Amniotic stem cell (primary cell): ENCODE measurements at regions not wholly inside any gene's neighbourhood (a gene's known extent, or its start where the extent isn't known, plus 50 kb on each side); places are given as distances from the start of the nearest gene placed in this dataset.

Experiments
- DNase-seq: peaks from one replicate; lab custom pipeline; 2025; lab: John Stamatoyannopoulos, UW

- no peak for DNase-seq
Measured at GRCh38 chr13:76440568-76440967, 445.6 kb downstream of the KCTD12 start.

GRCh38 chr13:76439546-76439945, 446.7 kb downstream of the KCTD12 start:
- no peak for DNase-seq

- DNase-seq: no peak
Measured at GRCh38 chr13:76438050-76438449, 448.2 kb downstream of the KCTD12 start.

GRCh38 chr13:76425935-76426334, 460.3 kb downstream of the KCTD12 start:
- DNase-seq: peak; percentile 33

- no peak for DNase-seq
Measured at GRCh38 chr13:76421011-76421410, 465.2 kb downstream of the KCTD12 start.

GRCh38 chr13:76418404-76418803, 467.8 kb downstream of the KCTD12 start:
- DNase-seq: no peak

- no peak for DNase-seq
Measured at GRCh38 chr13:76414320-76414719, 471.9 kb downstream of the KCTD12 start.

GRCh38 chr13:76406243-76406642, 480.0 kb downstream of the KCTD12 start:
- no peak for DNase-seq

- no peak for DNase-seq
Measured at GRCh38 chr13:76398425-76398824, 487.8 kb downstream of the KCTD12 start.

- no peak for DNase-seq
Measured at GRCh38 chr13:76397413-76397812, 488.8 kb downstream of the KCTD12 start.

- no peak for DNase-seq
Measured at GRCh38 chr13:76389321-76389720, 496.9 kb downstream of the KCTD12 start.

GRCh38 chr13:76387566-76387965, 498.6 kb downstream of the KCTD12 start:
- DNase-seq: no peak

- DNase-seq: no peak
Measured at GRCh38 chr13:76386321-76386720, 499.9 kb downstream of the KCTD12 start.

- no peak for DNase-seq
Measured at GRCh38 chr13:76385586-76385985, 500.6 kb downstream of the KCTD12 start.

- peak; percentile 58 for DNase-seq
Measured at GRCh38 chr13:76383676-76384461, 502.3 kb downstream of the KCTD12 start.

- no peak for DNase-seq
Measured at GRCh38 chr13:76380446-76381065, 505.6 kb downstream of the KCTD12 start.

GRCh38 chr13:76379341-76380105, 506.7 kb downstream of the KCTD12 start:
- DNase-seq: no peak

- DNase-seq: no peak
Measured at GRCh38 chr13:76378767-76379166, 507.4 kb downstream of the KCTD12 start.

GRCh38 chr13:76363682-76364289, 522.4 kb downstream of the KCTD12 start:
- DNase-seq: no peak

- no peak for DNase-seq
Measured at GRCh38 chr13:76361868-76362267, 524.3 kb downstream of the KCTD12 start.

GRCh38 chr13:76351541-76352229, 534.5 kb downstream of the KCTD12 start:
- DNase-seq: no peak

- no peak for DNase-seq
Measured at GRCh38 chr13:76350399-76350798, 535.8 kb downstream of the KCTD12 start.
